Activated gamma-delta T cell (primary cell): ENCODE measurements at regions not wholly inside any gene's neighbourhood (a gene's known extent, or its start where the extent isn't known, plus 50 kb on each side); places are given as distances from the start of the nearest gene placed in this dataset.

Experiments
- DNase-seq: peaks from one replicate; lab custom pipeline; 2025; lab: John Stamatoyannopoulos, UW

GRCh38 chr5:98563885-98564653 lies 209.4 kb upstream of the RGMB start:
- no peak for DNase-seq

DNA sequence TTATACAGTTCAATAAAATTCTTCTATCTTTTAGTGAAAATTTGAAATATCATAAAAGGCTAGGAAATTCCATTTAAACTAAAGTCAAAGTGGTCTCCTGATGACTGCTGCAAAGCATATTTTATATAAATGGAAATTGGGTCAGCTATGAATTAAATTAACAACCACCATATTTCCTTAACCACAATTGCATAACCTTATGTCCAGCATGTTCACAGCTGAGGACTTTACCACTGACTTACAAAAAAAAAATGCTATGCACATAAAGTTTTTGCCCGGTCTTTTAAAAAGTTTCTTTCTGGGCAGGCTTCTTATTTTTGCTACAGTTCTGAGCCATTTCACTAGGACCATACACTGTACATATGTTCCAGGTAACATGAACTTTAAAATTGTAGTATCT lies 208.6 kb upstream of the RGMB start:
- DNase-seq: no peak

DNA sequence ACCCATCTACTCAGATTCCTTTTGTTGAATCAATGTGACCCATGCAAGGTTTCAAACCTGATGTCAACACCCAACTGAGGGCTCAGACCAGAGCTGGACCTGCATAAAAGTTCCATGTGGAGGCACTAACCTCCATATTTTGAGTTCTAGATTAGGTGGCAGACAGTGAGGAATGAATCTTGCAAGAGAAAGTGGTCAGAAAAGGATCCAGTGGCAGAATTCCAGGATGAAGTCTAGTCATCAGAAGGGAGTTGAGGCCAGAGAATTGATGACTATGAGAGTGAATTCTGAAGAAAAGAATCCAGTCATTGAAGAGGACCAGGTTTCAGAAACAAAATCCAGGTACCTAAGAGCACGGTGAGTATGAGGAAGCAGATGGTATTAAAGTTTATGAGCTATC lies 205.1 kb upstream of the RGMB start:
- DNase-seq: no peak

DNA sequence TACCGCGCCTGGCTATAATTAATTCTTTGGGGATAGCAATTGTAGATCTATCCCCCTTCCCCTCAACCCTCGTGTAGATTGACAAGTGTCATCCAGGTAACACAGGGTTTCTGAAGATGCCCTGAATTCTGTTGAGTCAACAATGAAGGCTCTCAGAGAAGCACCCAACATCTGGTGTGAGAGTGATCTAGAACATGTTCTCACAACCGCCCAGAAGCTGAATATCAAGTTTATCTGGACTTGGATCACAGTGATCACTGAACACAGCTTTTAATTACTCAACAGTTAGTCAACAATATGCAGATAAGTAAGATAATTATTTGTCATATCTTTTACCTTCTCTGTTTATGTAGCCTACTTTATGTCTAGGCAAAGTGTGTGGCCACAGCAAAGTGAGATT lies 204.2 kb upstream of the RGMB start:
- DNase-seq: no peak

GRCh38 chr5:98570010-98570409 lies 203.5 kb upstream of the RGMB start:
- no peak for DNase-seq

GRCh38 chr5:98570661-98571191 lies 202.7 kb upstream of the RGMB start:
- DNase-seq: no peak

DNA sequence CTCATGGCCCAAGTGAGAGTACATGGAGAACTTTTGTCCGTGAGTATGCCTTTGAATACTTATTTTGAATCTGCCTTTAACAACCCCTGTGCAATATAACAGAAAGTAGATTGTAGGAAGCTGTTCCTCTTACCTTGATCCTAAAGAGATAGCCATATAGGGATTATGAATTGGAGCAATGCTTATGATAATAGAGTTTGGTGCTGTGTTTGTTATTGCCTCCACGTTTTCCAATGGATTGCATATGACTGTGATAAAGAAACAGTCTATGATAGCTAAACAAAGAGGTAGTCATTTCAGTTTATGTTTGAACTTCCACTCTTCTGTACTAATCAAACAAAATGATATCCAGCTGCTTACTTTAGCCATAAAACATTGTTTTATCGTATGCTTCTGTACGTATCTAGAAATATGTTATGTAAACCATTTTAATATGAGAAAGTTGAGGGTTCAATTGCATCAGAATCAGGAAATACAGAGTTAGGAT lies 199.6 kb upstream of the RGMB start:
- no peak for DNase-seq

- no peak for DNase-seq
Measured at GRCh38 chr5:98576275-98576674, 197.2 kb upstream of the RGMB start.

DNA sequence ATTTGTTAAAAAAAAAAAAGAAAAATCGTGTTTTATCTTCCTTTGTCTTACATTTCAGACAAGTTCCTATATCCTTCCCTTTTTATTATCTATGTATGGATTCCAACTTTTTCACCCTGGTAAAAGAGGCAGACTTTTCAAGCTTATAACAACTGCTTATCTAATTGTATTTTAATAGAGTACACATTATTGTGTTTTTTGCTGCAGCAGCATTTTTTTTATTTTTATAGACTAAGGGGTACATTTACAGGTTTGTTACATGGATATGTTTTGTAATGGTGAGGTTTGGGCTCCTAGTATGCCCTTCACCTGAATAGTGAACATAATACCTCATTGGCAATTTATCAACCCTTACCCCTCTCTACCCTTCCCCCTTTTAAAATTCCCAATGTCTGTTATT lies 195.0 kb upstream of the RGMB start:
- no peak for DNase-seq

DNA sequence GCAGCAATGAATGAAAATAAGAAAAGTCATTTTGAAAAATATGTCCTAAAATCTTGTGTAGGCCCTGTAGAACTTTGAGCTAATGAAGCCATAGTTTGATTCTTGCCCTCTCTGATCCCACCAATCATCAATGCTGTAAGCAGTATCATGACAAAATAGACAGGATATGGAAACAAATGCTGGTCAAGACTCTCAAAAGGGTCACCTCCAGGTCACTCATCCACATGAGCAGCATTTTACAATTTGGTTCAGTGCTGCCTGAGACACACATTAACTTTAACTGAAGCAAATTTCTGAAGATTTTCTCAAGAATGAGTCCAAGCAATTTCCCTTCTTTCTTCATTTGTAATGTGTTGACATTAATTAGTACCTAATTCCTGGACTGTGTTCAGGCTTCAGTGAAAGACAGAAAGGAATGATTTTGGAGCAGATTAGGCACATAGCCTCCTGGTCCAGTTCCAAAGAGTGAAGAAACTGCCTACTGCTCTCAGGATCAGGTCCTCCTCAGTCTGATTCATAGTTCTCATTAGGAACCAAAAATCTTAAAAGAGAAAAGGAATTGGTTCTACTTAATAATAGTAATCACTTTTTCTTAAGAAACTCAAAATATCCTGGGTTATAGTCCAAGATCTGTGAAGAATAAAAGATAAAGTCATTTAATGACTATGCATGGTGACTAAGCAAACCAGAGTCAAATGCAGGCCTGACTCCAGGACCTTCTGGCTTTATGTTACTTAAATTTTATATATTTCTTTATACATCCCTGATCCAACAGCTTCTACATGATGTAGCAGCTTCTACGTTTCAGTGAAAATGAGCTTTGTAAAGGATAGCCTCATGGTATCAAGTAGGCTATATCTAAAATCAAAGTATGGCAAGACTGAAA lies 192.1 kb upstream of the RGMB start:
- no peak for DNase-seq

DNA sequence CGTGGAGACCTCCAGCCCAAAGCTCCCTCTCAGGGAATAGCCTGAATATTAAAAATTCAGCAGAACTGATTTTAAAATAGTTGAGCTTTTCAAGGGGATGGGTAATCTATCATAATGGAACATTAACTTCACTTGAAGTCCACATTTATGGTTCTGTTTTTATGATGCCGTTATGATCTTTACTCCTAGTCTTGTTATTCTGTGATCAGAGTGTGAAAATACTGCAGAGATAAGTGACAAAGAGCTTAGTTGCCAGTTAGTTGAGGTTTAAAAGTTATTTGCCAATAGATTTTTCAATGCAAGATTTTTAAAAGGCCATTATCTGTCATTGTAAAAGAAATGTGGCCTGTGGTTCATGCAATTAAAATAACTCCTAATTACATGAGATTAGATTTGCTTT lies 189.9 kb upstream of the RGMB start:
- no peak for DNase-seq

GRCh38 chr5:98585661-98586310 lies 187.7 kb upstream of the RGMB start:
- DNase-seq: no peak

- DNase-seq: no peak
Measured at GRCh38 chr5:98586581-98586980, 186.9 kb upstream of the RGMB start.

- DNase-seq: no peak
Measured at GRCh38 chr5:98587166-98587565, 186.3 kb upstream of the RGMB start.

DNA sequence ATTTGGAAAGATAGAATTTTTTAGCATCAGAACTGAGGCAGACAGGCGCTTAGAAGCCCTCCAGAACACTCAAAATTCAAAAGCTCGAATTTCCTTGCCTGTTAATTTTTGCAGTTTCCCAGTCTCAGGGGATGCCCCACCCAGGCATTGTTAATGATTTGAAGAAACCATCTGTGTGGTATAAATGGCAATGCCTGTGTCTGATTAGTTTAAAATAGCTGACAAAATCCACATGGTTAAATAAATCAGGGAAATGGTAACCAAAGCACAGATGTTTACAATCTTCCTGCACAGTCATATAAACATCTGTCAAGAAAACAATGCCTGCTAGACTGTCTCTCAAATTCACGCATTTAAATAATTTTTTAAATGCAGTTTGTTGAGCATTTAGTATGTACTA lies 185.2 kb upstream of the RGMB start:
- DNase-seq: no peak

GRCh38 chr5:98593418-98593817 lies 180.0 kb upstream of the RGMB start:
- no peak for DNase-seq

DNA sequence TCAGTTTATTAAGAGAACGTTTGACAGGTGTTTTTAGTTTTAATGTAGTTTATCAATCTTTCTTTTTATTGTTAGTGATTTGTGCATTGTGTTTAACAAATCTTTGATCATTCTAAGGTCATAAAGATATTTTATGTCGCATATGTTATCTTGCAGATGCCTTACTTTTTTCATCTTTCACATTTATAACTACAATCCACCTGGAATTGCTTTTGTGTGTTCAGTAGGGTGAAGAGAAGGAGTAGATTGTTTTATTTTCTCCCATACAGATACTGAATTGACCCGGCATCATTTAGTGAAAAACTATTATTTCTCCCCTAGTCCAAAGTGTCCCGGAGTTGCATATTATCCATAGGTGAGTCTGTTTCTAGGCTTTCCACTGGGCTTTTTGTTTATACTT lies 179.4 kb upstream of the RGMB start:
- no peak for DNase-seq

GRCh38 chr5:98599016-98599415 lies 174.4 kb upstream of the RGMB start:
- no peak for DNase-seq

GRCh38 chr5:98602534-98603112 lies 170.8 kb upstream of the RGMB start:
- no peak for DNase-seq

- no peak for DNase-seq
Measured at GRCh38 chr5:98603456-98603855, 170.0 kb upstream of the RGMB start.

- DNase-seq: no peak
Measured at GRCh38 chr5:98604301-98604700, 169.2 kb upstream of the RGMB start.
